AG10803 (cell line): ENCODE measurements at regions not wholly inside any gene's neighbourhood (a gene's known extent, or its start where the extent isn't known, plus 50 kb on each side); places are given as distances from the start of the nearest gene placed in this dataset.

Experiments used
- DNase-seq: peaks from one replicate; pipeline ENCODE4 v3.0.0; 2010; ENCODE audit warnings: low read depth
- H3K4me3 ChIP-seq: 2 replicates; pipeline ENCODE4 v1.5.1; 2011; ENCODE audit warnings: mild to moderate bottlenecking, low read length, control low read depth
- TF ChIP-seq, protein P1 (sequence below): conservative IDR thresholded peaks from 2 replicates; pipeline ENCODE4 v1.5.1; 2011; ENCODE audit warnings: mild to moderate bottlenecking, low read length, control low read depth, inconsistent platforms

GRCh38 chr15:92327033-92327432, 66.6 kb upstream of the ST8SIA2 start:
- TF ChIP-seq, protein P1, sequence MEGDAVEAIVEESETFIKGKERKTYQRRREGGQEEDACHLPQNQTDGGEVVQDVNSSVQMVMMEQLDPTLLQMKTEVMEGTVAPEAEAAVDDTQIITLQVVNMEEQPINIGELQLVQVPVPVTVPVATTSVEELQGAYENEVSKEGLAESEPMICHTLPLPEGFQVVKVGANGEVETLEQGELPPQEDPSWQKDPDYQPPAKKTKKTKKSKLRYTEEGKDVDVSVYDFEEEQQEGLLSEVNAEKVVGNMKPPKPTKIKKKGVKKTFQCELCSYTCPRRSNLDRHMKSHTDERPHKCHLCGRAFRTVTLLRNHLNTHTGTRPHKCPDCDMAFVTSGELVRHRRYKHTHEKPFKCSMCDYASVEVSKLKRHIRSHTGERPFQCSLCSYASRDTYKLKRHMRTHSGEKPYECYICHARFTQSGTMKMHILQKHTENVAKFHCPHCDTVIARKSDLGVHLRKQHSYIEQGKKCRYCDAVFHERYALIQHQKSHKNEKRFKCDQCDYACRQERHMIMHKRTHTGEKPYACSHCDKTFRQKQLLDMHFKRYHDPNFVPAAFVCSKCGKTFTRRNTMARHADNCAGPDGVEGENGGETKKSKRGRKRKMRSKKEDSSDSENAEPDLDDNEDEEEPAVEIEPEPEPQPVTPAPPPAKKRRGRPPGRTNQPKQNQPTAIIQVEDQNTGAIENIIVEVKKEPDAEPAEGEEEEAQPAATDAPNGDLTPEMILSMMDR, result no peak
- no peak for DNase-seq
- no peak overlapping the region for H3K4me3 ChIP-seq

DNA sequence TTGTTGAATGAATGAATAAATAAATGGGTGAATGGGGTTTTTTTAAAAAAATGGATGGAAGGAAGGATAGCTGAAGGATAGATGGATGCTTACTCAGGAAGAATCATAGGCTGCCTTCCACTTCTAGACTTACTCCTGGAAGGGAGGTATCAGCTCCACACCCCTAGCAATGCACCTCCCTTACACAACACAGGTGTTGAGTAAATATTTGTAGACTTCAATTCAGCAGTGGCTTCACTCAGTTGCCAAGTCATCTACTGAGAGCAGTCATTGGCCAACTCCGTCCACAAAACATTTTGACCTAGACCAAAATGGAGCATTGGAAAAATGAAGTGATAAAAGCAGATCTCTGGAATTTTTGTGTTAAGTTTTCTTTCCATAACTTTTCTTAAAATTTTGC, 65.5 kb upstream of the ST8SIA2 start:
- TF ChIP-seq, protein P1, result no peak

DNA sequence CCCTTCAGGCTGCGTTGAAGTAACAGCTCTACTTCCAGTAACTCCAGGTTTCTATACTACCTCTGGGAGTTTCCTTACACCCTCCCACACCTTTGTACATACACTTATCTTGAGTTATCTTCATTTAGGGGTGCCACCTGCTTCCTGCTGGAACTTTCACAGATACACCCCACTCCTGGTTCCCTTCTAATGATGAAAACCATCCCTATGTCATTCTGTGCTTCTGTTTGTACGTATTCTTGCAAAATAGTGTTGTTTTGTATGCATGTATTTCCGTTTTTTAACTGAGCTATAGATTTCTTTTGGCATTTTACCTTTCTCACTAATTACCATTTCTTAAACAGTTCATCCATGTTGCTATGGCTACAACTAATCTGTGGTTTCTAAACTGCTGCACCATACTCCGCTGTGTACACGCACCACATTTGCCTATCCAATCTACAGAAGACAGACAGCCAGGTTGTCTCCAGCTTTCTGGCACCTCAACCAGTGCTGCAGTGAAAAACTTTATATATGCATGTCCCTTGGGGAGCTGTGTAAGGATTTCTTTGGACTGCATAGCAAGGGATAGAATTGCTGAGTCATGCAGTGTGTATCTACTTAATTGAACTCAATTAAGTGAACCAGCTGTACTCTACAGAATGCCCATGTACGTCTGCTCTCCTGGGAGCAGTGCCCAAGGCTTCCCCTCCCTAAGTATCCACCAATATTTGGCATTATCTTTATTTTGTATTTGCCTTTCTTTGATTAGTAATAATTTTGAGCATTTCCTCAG, 61.4 kb upstream of the ST8SIA2 start:
- TF ChIP-seq, protein P1, result no peak
- no peak overlapping the region for H3K4me3 ChIP-seq
- no peak for DNase-seq

More for the DNA sequence above, 65.5 kb upstream of the ST8SIA2 start:
- no peak overlapping the region for H3K4me3 ChIP-seq
- DNase-seq, result no peak

- TF ChIP-seq, protein P1, result no peak
- DNase-seq, result no peak
- no peak overlapping the region for H3K4me3 ChIP-seq
These were observed 60.0 kb upstream of the ST8SIA2 start for GRCh38 chr15:92333709-92334108.

GRCh38 chr15:92336419-92336987, 57.2 kb upstream of the ST8SIA2 start:
- TF ChIP-seq, protein P1, result no peak
- DNase-seq, result no peak
- H3K4me3 ChIP-seq, result no peak overlapping the region

DNA sequence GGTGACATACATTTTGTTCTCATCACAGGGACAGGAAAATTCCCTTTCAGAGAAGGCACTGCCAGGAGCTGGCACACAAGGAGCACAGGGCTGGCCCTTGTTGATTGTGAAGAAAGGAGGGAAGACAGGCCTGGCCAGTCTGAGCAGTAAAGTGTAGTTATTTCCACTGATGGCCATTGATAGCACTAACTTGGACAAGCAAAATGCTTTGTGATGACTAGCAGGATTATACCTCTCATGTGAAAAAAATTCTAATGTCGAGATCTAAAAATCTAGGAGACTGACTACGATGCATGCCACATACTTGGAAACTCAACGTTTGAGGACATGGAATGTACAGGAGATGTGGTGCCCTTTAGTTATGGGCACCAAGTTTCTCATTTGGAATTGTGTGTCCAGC, 54.3 kb upstream of the ST8SIA2 start:
- TF ChIP-seq, protein P1, result no peak
- H3K4me3 ChIP-seq, result no peak overlapping the region
- DNase-seq, result no peak
